ENCODE measurements at regions not wholly inside any gene's neighbourhood (a gene's known extent, or its start where the extent isn't known, plus 50 kb on each side); places are given as distances from the start of the nearest gene placed in this dataset.

DNA sequence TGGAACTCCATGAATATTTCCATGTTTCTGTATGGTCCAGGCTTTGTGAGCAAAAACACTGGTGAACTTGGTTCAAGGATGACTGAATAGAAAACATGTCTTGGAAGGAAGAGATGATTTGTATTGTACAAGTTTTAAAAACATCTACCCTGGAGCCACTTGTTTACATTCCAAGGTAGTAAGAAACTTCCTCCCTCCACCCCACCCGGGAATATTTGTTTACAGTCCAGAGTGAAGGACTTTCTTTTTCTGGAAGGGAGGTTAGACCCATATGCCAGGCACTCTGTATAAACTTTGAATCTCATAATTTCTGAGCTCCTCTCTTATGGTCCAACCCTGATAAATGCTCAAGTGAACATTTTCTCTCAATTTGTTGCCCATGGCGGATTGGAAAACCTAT lies 323.3 kb upstream of the LYPLAL1 start (continued):
- TF ChIP-seq, protein P1, sequence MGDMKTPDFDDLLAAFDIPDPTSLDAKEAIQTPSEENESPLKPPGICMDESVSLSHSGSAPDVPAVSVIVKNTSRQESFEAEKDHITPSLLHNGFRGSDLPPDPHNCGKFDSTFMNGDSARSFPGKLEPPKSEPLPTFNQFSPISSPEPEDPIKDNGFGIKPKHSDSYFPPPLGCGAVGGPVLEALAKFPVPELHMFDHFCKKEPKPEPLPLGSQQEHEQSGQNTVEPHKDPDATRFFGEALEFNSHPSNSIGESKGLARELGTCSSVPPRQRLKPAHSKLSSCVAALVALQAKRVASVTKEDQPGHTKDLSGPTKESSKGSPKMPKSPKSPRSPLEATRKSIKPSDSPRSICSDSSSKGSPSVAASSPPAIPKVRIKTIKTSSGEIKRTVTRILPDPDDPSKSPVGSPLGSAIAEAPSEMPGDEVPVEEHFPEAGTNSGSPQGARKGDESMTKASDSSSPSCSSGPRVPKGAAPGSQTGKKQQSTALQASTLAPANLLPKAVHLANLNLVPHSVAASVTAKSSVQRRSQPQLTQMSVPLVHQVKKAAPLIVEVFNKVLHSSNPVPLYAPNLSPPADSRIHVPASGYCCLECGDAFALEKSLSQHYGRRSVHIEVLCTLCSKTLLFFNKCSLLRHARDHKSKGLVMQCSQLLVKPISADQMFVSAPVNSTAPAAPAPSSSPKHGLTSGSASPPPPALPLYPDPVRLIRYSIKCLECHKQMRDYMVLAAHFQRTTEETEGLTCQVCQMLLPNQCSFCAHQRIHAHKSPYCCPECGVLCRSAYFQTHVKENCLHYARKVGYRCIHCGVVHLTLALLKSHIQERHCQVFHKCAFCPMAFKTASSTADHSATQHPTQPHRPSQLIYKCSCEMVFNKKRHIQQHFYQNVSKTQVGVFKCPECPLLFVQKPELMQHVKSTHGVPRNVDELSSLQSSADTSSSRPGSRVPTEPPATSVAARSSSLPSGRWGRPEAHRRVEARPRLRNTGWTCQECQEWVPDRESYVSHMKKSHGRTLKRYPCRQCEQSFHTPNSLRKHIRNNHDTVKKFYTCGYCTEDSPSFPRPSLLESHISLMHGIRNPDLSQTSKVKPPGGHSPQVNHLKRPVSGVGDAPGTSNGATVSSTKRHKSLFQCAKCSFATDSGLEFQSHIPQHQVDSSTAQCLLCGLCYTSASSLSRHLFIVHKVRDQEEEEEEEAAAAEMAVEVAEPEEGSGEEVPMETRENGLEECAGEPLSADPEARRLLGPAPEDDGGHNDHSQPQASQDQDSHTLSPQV (IDR thresholded peaks at IDR 0.05), result no peak

DNA sequence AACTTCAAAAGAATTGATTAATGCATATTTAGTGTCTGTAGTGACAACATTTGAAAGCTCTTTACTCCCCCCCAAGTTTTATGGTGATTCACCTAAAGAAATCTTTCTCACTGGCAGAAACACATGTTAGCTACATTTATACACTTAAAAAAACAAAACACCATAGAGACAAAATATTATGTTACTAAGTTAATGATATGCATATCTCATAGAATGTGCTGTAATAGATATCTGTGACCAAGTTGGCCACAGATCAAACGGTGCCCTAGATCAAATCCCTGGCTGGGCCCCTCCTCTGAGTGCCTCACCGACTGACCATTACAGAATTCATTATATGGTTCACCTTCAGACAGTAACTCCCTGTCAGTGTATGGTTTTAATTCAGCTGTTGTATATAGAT lies 322.1 kb upstream of the LYPLAL1 start:
- no peaks in the 10 kb centered on the region for H3K9me3 ChIP-seq (replicated peaks; ENCODE audit: control insufficient read depth, insufficient read depth, low read length)
- in situ Hi-C loops (cut with MboI), result no loop called here
- no peaks in the 10 kb centered on the region for H3K27me3 ChIP-seq (replicated peaks in 1 of 2; ENCODE audit: control insufficient read depth in 2 of 2, insufficient read depth in 2 of 2, low read length in 1 of 2)
- no peaks in the 10 kb centered on the region for H3K4me1 ChIP-seq (ENCODE audit: control insufficient read depth, insufficient read depth, low read length)
- ChIA-PET SMC1A (ENCODE audit: uncharacterized antibody, unreplicated experiment) (no interaction called here), RAD21 (ENCODE audit: unreplicated experiment) (no interaction called here), POLR2A (no interaction called here), CTCF (no interaction called here)
- no peaks in the 10 kb centered on the region for H4K20me1 ChIP-seq (ENCODE audit: control insufficient read depth, insufficient read depth)
- WGBS (ENCODE audit: insufficient coverage, insufficient replicate concordance, low lambda C conversion rate, missing lambda C conversion rate), result 0% methylated on average over 2 of the region's 2 CpGs
- H3K36me3 ChIP-seq (ENCODE audit: control insufficient read depth in 2 of 2, insufficient read depth in 2 of 2, low read length in 1 of 2), result no peaks in the 10 kb centered on the region
- no peaks in the 10 kb centered on the region for H3K79me2 ChIP-seq (ENCODE audit: control insufficient read depth, insufficient read depth, low read length)
- intact Hi-C loops (cut with micrococcal nuclease; ENCODE audit: unreplicated experiment), result no loop called here
- H3K9ac ChIP-seq (ENCODE audit: control insufficient read depth, insufficient read depth, low read length), result no peak overlapping the region
- no peak overlapping the region for H3K4me3 ChIP-seq
- no peak overlapping the region for H2AFZ ChIP-seq (ENCODE audit: control insufficient read depth, low read depth, low read length)
- ATAC-seq (no peak), DNase-seq (ENCODE audit: low read depth, low spot score) (no peak), FAIRE-seq (no peak)
- no peak overlapping the region for H3K4me2 ChIP-seq (ENCODE audit: control insufficient read depth, insufficient read depth)
- no TSS peak for BruUV-seq (replicated peaks)
- H3K27ac ChIP-seq (ENCODE audit: control insufficient read depth, insufficient read depth), result no peak overlapping the region
- no peak for TF ChIP-seq MYB (IDR thresholded peaks at IDR 0.05; ENCODE audit: borderline replicate concordance, low read depth, low read length)
- TF ChIP-seq JUND (IDR thresholded peaks at IDR 0.05; ENCODE audit: low read depth, low read length), result no peak
- TF ChIP-seq POU2F2 (IDR thresholded peaks at IDR 0.05; ENCODE audit: borderline replicate concordance, low read depth, low read length), result no peak
- TF ChIP-seq CREM (IDR thresholded peaks at IDR 0.05; ENCODE audit: low read depth), result no peak
- no peak for TF ChIP-seq NR2C1 (IDR thresholded peaks at IDR 0.05)
- no peak for TF ChIP-seq KLF5 (IDR thresholded peaks at IDR 0.05; ENCODE audit: partially characterized antibody)
- no peak for TF ChIP-seq NR2C2 (IDR thresholded peaks at IDR 0.05; ENCODE audit: borderline replicate concordance, control insufficient read depth, insufficient read length, low read depth)
- no peak for TF ChIP-seq EED (IDR thresholded peaks at IDR 0.05; ENCODE audit: low read depth)
- no peak for TF ChIP-seq TCF7 (IDR thresholded peaks at IDR 0.05; ENCODE audit: borderline replicate concordance)
- TF ChIP-seq TAF1 (IDR thresholded peaks at IDR 0.05; ENCODE audit: borderline replicate concordance, low read depth, low read length), result no peak
- TF ChIP-seq ZNF217 (IDR thresholded peaks at IDR 0.05), result no peak
- TF ChIP-seq, protein P2, sequence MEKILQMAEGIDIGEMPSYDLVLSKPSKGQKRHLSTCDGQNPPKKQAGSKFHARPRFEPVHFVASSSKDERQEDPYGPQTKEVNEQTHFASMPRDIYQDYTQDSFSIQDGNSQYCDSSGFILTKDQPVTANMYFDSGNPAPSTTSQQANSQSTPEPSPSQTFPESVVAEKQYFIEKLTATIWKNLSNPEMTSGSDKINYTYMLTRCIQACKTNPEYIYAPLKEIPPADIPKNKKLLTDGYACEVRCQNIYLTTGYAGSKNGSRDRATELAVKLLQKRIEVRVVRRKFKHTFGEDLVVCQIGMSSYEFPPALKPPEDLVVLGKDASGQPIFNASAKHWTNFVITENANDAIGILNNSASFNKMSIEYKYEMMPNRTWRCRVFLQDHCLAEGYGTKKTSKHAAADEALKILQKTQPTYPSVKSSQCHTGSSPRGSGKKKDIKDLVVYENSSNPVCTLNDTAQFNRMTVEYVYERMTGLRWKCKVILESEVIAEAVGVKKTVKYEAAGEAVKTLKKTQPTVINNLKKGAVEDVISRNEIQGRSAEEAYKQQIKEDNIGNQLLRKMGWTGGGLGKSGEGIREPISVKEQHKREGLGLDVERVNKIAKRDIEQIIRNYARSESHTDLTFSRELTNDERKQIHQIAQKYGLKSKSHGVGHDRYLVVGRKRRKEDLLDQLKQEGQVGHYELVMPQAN (conservative IDR thresholded peaks at IDR 0.05), result no peak
- no peak for TF ChIP-seq MXI1 (IDR thresholded peaks at IDR 0.05; ENCODE audit: low read depth, low read length)
- no peak for TF ChIP-seq CHD1 (IDR thresholded peaks at IDR 0.05; ENCODE audit: low read depth, low read length)
- no peak for TF ChIP-seq TBL1XR1 (IDR thresholded peaks at IDR 0.05; ENCODE audit: low read depth, low read length)
- TF ChIP-seq NFYB (IDR thresholded peaks at IDR 0.05; ENCODE audit: insufficient read depth, low read depth, low read length), result no peak
- TF ChIP-seq ZBED1 (IDR thresholded peaks at IDR 0.05; ENCODE audit: borderline replicate concordance), result no peak

All from GM12878 (cell line).